IMR-90 (cell line): ENCODE measurements at regions not wholly inside any gene's neighbourhood (a gene's known extent, or its start where the extent isn't known, plus 50 kb on each side); places are given as distances from the start of the nearest gene placed in this dataset.

ENCODE experiments used
- ATAC-seq: fragments of 200-7000 bp; cut with Tn5 transposase; 2 replicates; pipeline ENCODE4 v1.9.1; 2020; ENCODE audit warnings: low read depth, mild to moderate bottlenecking, moderate library complexity
- BruUV-seq: library from RNA; stranded (reverse); fragments of 400-500 nt; replicated peaks from 2 replicates; lab custom pipeline; 2021; lab: Mats Ljungman, UMichigan
- CTCF ChIA-PET: fragments of 300-600 bp; formaldehyde crosslinking; extraction: SDS; loops from one replicate; lab custom pipeline; 2021; ENCODE audit warnings: antibody characterized with exemption; lab: Yijun Ruan, JAX
- POLR2A ChIA-PET: fragments of 300-600 bp; sonication (Branson Sonifier 250); formaldehyde crosslinking; loops from one replicate; lab custom pipeline; 2022; ENCODE audit warnings: antibody characterized with exemption; ENCODE audit not compliant: unreplicated experiment; lab: Charles Lee
- DNase-seq: peaks from one replicate; pipeline ENCODE4 v3.0.0; 2013
- H2AFZ ChIP-seq: replicated peaks from 2 replicates; pipeline ENCODE3; 2013; ENCODE audit warnings: low read length, mild to moderate bottlenecking; ENCODE audit not compliant: poor library complexity
- H2AK5ac ChIP-seq: 2 replicates; pipeline ENCODE4 v1.6.1; 2013; ENCODE audit warnings: low read depth, low read length, inconsistent platforms
- H2AK9ac ChIP-seq: replicated peaks from 2 replicates; pipeline ENCODE3; 2013; ENCODE audit warnings: mild to moderate bottlenecking, low read depth, low read length, moderate library complexity; ENCODE audit not compliant: poor library complexity
- H2BK120ac ChIP-seq: 2 replicates; pipeline ENCODE4 v1.6.1; 2013; ENCODE audit warnings: low read depth, low read length, inconsistent platforms
- H2BK15ac ChIP-seq: 3 replicates; pipeline ENCODE4 v1.6.1; 2013; ENCODE audit warnings: low read depth, low read length, inconsistent platforms
- H2BK20ac ChIP-seq: 2 replicates; pipeline ENCODE4 v1.6.1; 2013; ENCODE audit warnings: low read depth, mild to moderate bottlenecking, inconsistent platforms, low read length, moderate library complexity
- H2BK5ac ChIP-seq: 2 replicates; pipeline ENCODE4 v1.6.1; 2013; ENCODE audit warnings: mild to moderate bottlenecking, low read depth, low read length, inconsistent platforms; ENCODE audit not compliant: poor library complexity, severe bottlenecking
- H3K14ac ChIP-seq: replicated peaks from 2 replicates; pipeline ENCODE4 v1.6.1; 2013; ENCODE audit warnings: low read depth, low read length, inconsistent platforms
- H3K18ac ChIP-seq: 2 replicates; pipeline ENCODE4 v1.6.1; 2013; ENCODE audit warnings: low read depth, low read length, control low read depth
- H3K23ac ChIP-seq: 2 replicates; pipeline ENCODE4 v1.6.1; 2013; ENCODE audit warnings: low read depth, low read length, inconsistent platforms
- H3K27ac ChIP-seq: 2 replicates; pipeline ENCODE4 v1.5.1; 2013; ENCODE audit warnings: mild to moderate bottlenecking, control low read depth, low read length; ENCODE audit not compliant: insufficient read depth
- H3K27me3 ChIP-seq: 2 replicates; pipeline ENCODE4 v1.6.1; 2013; ENCODE audit warnings: low read length; ENCODE audit not compliant: control insufficient read depth, insufficient read depth
- H3K36me3 ChIP-seq: 2 replicates; pipeline ENCODE4 v1.6.1; 2013; ENCODE audit warnings: low read length, mixed read lengths; ENCODE audit not compliant: control insufficient read depth, insufficient read depth
- H3K4ac ChIP-seq: 2 replicates; pipeline ENCODE4 v1.6.1; 2013; ENCODE audit warnings: low read depth, low read length, inconsistent platforms
- H3K4me1 ChIP-seq: 2 replicates; pipeline ENCODE4 v1.6.1; 2013; ENCODE audit warnings: low read length, mixed read lengths; ENCODE audit not compliant: control insufficient read depth, insufficient read depth
- H3K4me2 ChIP-seq: 2 replicates; pipeline ENCODE4 v1.6.1; 2013; ENCODE audit warnings: low read depth, mild to moderate bottlenecking, control low read depth, low read length, moderate library complexity
- H3K4me3 ChIP-seq: 2 replicates; pipeline ENCODE4 v1.5.1; 2013; ENCODE audit warnings: low read depth, mild to moderate bottlenecking, control low read depth, low read length, moderate library complexity; ENCODE audit not compliant: insufficient read depth
- H3K56ac ChIP-seq: 2 replicates; pipeline ENCODE4 v1.6.1; 2013; ENCODE audit warnings: low read length, inconsistent platforms; ENCODE audit not compliant: insufficient read depth; ENCODE audit errors: extremely low read depth
- H3K79me1 ChIP-seq, 2 experiments: 2 replicates each; pipeline ENCODE4 v1.6.1; 2013; ENCODE audit warnings: low read length in 2 of 2, inconsistent platforms in 1 of 2, low read depth in 1 of 2
- H3K9ac ChIP-seq: 2 replicates; pipeline ENCODE4 v1.6.1; 2013; ENCODE audit warnings: low read depth, low read length, control low read depth
- H3K9me1 ChIP-seq: 2 replicates; pipeline ENCODE4 v1.6.1; 2013; ENCODE audit warnings: low read length, inconsistent platforms; ENCODE audit not compliant: insufficient read depth
- H3K9me3 ChIP-seq: 2 replicates; pipeline ENCODE4 v1.6.1; 2013; ENCODE audit warnings: low read length; ENCODE audit not compliant: control insufficient read depth, insufficient read depth
- H4K20me1 ChIP-seq: 2 replicates; pipeline ENCODE4 v1.6.1; 2013; ENCODE audit warnings: low read length, inconsistent platforms; ENCODE audit not compliant: insufficient read depth
- H4K5ac ChIP-seq: 2 replicates; pipeline ENCODE4 v1.6.1; 2013; ENCODE audit warnings: mild to moderate bottlenecking, low read depth, low read length, control low read depth
- H4K8ac ChIP-seq, 2 experiments: 2 replicates each; pipeline ENCODE4 v1.6.1; 2013; ENCODE audit warnings: low read depth in 2 of 2, low read length in 2 of 2, control low read depth in 1 of 2, inconsistent platforms in 1 of 2
- H4K91ac ChIP-seq: 2 replicates; pipeline ENCODE4 v1.6.1; 2013; ENCODE audit warnings: low read depth, low read length, inconsistent platforms; ENCODE audit not compliant: insufficient read depth
- CEBPB ChIP-seq: IDR thresholded peaks from 2 replicates; pipeline ENCODE4 v1.6.1; 2012; ENCODE audit warnings: low read depth, low read length, improper control_type of control experiment
- CHD1 ChIP-seq: IDR thresholded peaks from 2 replicates; pipeline ENCODE4 v1.6.1; 2012; ENCODE audit warnings: low read depth, low read length, improper control_type of control experiment
- FOS ChIP-seq: fragments of 150-350 bp; IDR thresholded peaks from 2 replicates; pipeline ENCODE4 v1.6.1; 2016; ENCODE audit warnings: low read depth, low read length
- MAFK ChIP-seq: IDR thresholded peaks from 2 replicates; pipeline ENCODE4 v1.6.1; 2012; ENCODE audit warnings: low read depth, low read length, improper control_type of control experiment
- MXI1 ChIP-seq: IDR thresholded peaks from 2 replicates; pipeline ENCODE4 v1.6.1; 2012; ENCODE audit warnings: low read depth, mild to moderate bottlenecking, low read length, moderate library complexity, borderline replicate concordance
- RAD21 ChIP-seq: IDR thresholded peaks from 2 replicates; pipeline ENCODE4 v1.6.1; 2012; ENCODE audit warnings: low read length, improper control_type of control experiment
- SMC3 ChIP-seq: fragments of 150-350 bp; IDR thresholded peaks from 2 replicates; pipeline ENCODE4 v1.6.1; 2016; ENCODE audit warnings: low read depth, mild to moderate bottlenecking, antibody characterized with exemption, low read length, moderate library complexity
- dilution Hi-C: fragments of 300-500 bp; cut with HindIII; formaldehyde crosslinking; loops from one replicate; pipeline ENCODE4 v1.14.3; 2018; ENCODE audit warnings: low sequenced_read_pairs; ENCODE audit not compliant: unreplicated experiment
- in situ Hi-C: fragments of 300-500 bp; cut with MboI; formaldehyde crosslinking; loops from 3 replicates; pipeline ENCODE4 v1.14.3; 2019; ENCODE audit warnings: low sequenced_read_pairs, inconsistent platforms, mixed read lengths
- intact Hi-C: fragments of 100-400 bp; cut with micrococcal nuclease; formaldehyde crosslinking; loops from 2 replicates; pipeline ENCODE4 v1.10.0; 2022
- TF ChIP-seq, protein P1 (sequence below): conservative IDR thresholded peaks from 2 replicates; pipeline ENCODE4 v1.5.1; 2012; ENCODE audit warnings: mild to moderate bottlenecking, low read depth, low read length, improper control_type of control experiment

DNA sequence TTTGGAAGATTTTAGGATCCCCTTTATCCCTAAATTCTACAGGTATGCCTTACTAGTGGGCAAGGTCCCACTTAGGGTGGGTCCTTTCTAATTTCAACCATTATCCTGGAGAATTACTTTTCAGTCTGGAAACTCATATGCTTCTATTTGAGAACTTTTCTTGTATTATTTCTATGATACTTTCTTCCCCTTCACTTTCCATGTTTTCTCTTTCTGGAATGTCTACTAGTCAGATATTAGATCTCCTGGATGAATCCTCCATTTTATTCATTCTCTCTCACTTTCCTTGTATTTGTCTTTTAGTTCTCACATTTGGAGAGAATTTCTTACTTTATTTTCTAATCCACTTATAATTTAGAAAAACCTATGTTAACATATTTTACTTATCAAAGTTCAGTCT lies 83.9 kb upstream of the SIPA1L2 start:
- POLR2A ChIA-PET, result no interaction called here
- BruUV-seq, result no TSS peak
- in situ Hi-C loops, result no loop called here
- Histone ChIP-seq H2BK5ac (no peak overlapping the region), H3K36me3 (no peaks in the 10 kb centered on the region), H3K4ac (no peak overlapping the region), H3K9ac (no peak overlapping the region), H3K79me1 (no peaks in the 10 kb centered on the region), H3K9me3 (peaks cover 5% of the 10 kb centered on the region), H3K23ac (no peak overlapping the region), H3K9me1 (no peaks in the 10 kb centered on the region), H2BK20ac (no peak overlapping the region), H4K8ac (no peak overlapping the region), H2AK5ac (no peak overlapping the region), H3K56ac (no peak overlapping the region), H2AK9ac (no peak overlapping the region), H3K14ac (no peak overlapping the region), H2BK120ac (no peak overlapping the region), H4K5ac (no peak overlapping the region), H2AFZ (no peak overlapping the region), H3K4me1 (no peaks in the 10 kb centered on the region; the same call in 1 of the 2 replicates), H3K27me3 (no peaks in the 10 kb centered on the region), H4K91ac (no peak overlapping the region), H3K27ac (no peak overlapping the region), H4K20me1 (no peaks in the 10 kb centered on the region), H2BK15ac (no peak overlapping the region), H3K4me3 (no peak overlapping the region), H3K18ac (no peak overlapping the region), H3K4me2 (no peak overlapping the region)
- DNase-seq, result no peak
- CTCF ChIA-PET, result no interaction called here
- ATAC-seq, result no peak
- intact Hi-C loops, result no loop called here
- TF ChIP-seq FOS, result no peak
- no peak for TF ChIP-seq MAFK
- TF ChIP-seq MXI1, result no peak
- no peak for TF ChIP-seq SMC3
- no peak for TF ChIP-seq CHD1
- no peak for TF ChIP-seq CEBPB
- no peak for TF ChIP-seq RAD21
- TF ChIP-seq, protein P1, sequence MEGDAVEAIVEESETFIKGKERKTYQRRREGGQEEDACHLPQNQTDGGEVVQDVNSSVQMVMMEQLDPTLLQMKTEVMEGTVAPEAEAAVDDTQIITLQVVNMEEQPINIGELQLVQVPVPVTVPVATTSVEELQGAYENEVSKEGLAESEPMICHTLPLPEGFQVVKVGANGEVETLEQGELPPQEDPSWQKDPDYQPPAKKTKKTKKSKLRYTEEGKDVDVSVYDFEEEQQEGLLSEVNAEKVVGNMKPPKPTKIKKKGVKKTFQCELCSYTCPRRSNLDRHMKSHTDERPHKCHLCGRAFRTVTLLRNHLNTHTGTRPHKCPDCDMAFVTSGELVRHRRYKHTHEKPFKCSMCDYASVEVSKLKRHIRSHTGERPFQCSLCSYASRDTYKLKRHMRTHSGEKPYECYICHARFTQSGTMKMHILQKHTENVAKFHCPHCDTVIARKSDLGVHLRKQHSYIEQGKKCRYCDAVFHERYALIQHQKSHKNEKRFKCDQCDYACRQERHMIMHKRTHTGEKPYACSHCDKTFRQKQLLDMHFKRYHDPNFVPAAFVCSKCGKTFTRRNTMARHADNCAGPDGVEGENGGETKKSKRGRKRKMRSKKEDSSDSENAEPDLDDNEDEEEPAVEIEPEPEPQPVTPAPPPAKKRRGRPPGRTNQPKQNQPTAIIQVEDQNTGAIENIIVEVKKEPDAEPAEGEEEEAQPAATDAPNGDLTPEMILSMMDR, result no peak
- dilution Hi-C loops, result no loop called here
